Endothelial cell of umbilical vein (primary cell): ENCODE measurements at regions not wholly inside any gene's neighbourhood (a gene's known extent, or its start where the extent isn't known, plus 50 kb on each side); places are given as distances from the start of the nearest gene placed in this dataset.

Experiments used
- EZH2 ChIP-seq: IDR thresholded peaks from 2 replicates; pipeline ENCODE4 v1.6.1; 2012; ENCODE audit warnings: borderline replicate concordance, low read depth, mild to moderate bottlenecking, moderate library complexity, low read length, inconsistent platforms; ENCODE audit not compliant: severe bottlenecking
- FOS ChIP-seq: IDR thresholded peaks from 2 replicates; pipeline ENCODE4 v1.6.1; 2011; ENCODE audit warnings: mild to moderate bottlenecking, low read length, moderate library complexity, borderline replicate concordance; ENCODE audit not compliant: insufficient read depth
- JUN ChIP-seq: IDR thresholded peaks from 2 replicates; pipeline ENCODE4 v1.6.1; 2011; ENCODE audit warnings: borderline replicate concordance, low read depth; ENCODE audit not compliant: insufficient read length, insufficient read depth
- MYC ChIP-seq: IDR thresholded peaks from one replicate; pipeline ENCODE4 v1.6.1; 2011; ENCODE audit warnings: mild to moderate bottlenecking, low read depth, low read length
- POLR2A ChIP-seq: IDR thresholded peaks from 2 replicates; pipeline ENCODE4 v1.6.1; 2012; ENCODE audit warnings: low read depth, mild to moderate bottlenecking, control low read depth, low read length
- POLR2AphosphoS5 ChIP-seq: IDR thresholded peaks from 2 replicates; pipeline ENCODE4 v1.6.1; 2012; ENCODE audit warnings: low read depth, mild to moderate bottlenecking, control low read depth, low read length, moderate library complexity; ENCODE audit not compliant: insufficient read depth
- TF ChIP-seq, protein P1 (sequence below), 2 donors: IDR thresholded peaks; 1 replicate in 1 of 2; 2 replicates in 1 of 2; pipeline ENCODE4 v1.5.1; 2011; ENCODE audit warnings: low read length in 2 of 2, mild to moderate bottlenecking in 2 of 2, moderate library complexity in 2 of 2, control low read depth in 1 of 2, inconsistent platforms in 1 of 2, low read depth in 1 of 2; ENCODE audit not compliant: insufficient read depth in 1 of 2; ENCODE audit errors: extremely low read depth in 1 of 2
- TF ChIP-seq, protein P2 (sequence below): IDR thresholded peaks from 2 replicates; pipeline ENCODE4 v1.6.1; 2011; ENCODE audit not compliant: insufficient read depth, insufficient read length

DNA sequence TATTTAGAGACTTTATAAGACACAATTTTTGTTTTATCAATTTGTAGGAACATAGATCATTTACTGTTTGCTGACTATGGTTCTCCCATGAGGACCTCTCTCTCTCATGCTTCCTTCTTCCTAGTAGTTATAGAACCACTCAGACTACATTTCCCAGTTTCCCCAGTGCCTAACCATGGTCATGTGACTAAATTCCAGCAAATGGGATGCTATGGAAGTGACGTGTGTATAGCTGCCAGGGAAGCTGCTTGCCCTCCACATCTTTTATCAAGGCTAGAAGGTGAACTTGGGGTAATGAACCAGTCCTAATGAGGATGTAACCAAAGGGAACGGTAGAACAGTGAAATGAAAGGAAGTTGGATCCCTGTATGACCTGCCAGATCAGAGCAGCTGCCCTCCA is 184.0 kb downstream of the MIS18A start:
- TF ChIP-seq, protein P1, sequence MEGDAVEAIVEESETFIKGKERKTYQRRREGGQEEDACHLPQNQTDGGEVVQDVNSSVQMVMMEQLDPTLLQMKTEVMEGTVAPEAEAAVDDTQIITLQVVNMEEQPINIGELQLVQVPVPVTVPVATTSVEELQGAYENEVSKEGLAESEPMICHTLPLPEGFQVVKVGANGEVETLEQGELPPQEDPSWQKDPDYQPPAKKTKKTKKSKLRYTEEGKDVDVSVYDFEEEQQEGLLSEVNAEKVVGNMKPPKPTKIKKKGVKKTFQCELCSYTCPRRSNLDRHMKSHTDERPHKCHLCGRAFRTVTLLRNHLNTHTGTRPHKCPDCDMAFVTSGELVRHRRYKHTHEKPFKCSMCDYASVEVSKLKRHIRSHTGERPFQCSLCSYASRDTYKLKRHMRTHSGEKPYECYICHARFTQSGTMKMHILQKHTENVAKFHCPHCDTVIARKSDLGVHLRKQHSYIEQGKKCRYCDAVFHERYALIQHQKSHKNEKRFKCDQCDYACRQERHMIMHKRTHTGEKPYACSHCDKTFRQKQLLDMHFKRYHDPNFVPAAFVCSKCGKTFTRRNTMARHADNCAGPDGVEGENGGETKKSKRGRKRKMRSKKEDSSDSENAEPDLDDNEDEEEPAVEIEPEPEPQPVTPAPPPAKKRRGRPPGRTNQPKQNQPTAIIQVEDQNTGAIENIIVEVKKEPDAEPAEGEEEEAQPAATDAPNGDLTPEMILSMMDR (IDR thresholded peaks at IDR 0.05; ENCODE audit: extremely low read depth in 1 of 2, insufficient read depth in 1 of 2, low read depth in 1 of 2, low read length in 2 of 2), result no peak
- TF ChIP-seq POLR2A (no peak), FOS (no peak), EZH2 (no peak), POLR2AphosphoS5 (no peak), MYC (no peak), JUN (no peak)
- TF ChIP-seq, protein P2, sequence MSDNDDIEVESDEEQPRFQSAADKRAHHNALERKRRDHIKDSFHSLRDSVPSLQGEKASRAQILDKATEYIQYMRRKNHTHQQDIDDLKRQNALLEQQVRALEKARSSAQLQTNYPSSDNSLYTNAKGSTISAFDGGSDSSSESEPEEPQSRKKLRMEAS, result no peak
